SK-N-SH treated with all-trans-retinoic acid at 6 μM for 48 hours (cell line): ENCODE measurements at regions not wholly inside any gene's neighbourhood (a gene's known extent, or its start where the extent isn't known, plus 50 kb on each side); places are given as distances from the start of the nearest gene placed in this dataset.

Experiments used
- ATAC-seq: fragments of 200-7000 bp; cut with Tn5 transposase; 3 replicates; pipeline ENCODE4 v1.9.1; 2020; ENCODE audit warnings: mild to moderate bottlenecking, moderate library complexity
- ARNTL ChIP-seq: fragments of 450-650 bp; formaldehyde crosslinking; IDR thresholded peaks from 2 replicates; pipeline ENCODE4 v1.5.0; 2020; ENCODE audit warnings: low read depth, mild to moderate bottlenecking, moderate library complexity, borderline replicate concordance
- BACH2 ChIP-seq: fragments of 250-450 bp; sonication (Bioruptor Pico); IDR thresholded peaks from 2 replicates; pipeline ENCODE4 v1.9.0; 2021; ENCODE audit warnings: mild to moderate bottlenecking, borderline replicate concordance
- CSDC2 ChIP-seq: fragments of 250-450 bp; sonication (Bioruptor Pico); IDR thresholded peaks from 2 replicates; pipeline ENCODE4 v1.5.0; 2020; ENCODE audit warnings: mild to moderate bottlenecking, moderate library complexity
- ESRRG ChIP-seq: fragments of 250-450 bp; sonication (Bioruptor Pico); IDR thresholded peaks from 2 replicates; pipeline ENCODE4 v1.6.1; 2021; ENCODE audit warnings: mild to moderate bottlenecking
- GLIS3 ChIP-seq: fragments of 250-450 bp; sonication (Bioruptor Pico); IDR thresholded peaks from 2 replicates; pipeline ENCODE4 v1.5.0; 2020; ENCODE audit warnings: mild to moderate bottlenecking, moderate library complexity
- ISL1 ChIP-seq: fragments of 250-450 bp; sonication (Bioruptor Pico); IDR thresholded peaks from 2 replicates; pipeline ENCODE4 v2.1.2; 2022; ENCODE audit warnings: mild to moderate bottlenecking, moderate library complexity
- OSR1 ChIP-seq: fragments of 250-450 bp; sonication (Bioruptor Pico); IDR thresholded peaks from 2 replicates; pipeline ENCODE4 v1.8.0; 2022; ENCODE audit warnings: moderate library complexity, mild to moderate bottlenecking, inconsistent platforms
- PPARA ChIP-seq: fragments of 250-450 bp; sonication (Bioruptor Pico); IDR thresholded peaks from 2 replicates; pipeline ENCODE4 v1.5.0; 2020; ENCODE audit warnings: mild to moderate bottlenecking, borderline replicate concordance
- RARB ChIP-seq: fragments of 250-450 bp; sonication (Bioruptor Pico); IDR thresholded peaks from 2 replicates; pipeline ENCODE4 v1.8.0; 2021; ENCODE audit warnings: mild to moderate bottlenecking, moderate library complexity
- SNAI2 ChIP-seq: fragments of 250-450 bp; sonication (Bioruptor Pico); IDR thresholded peaks from 2 replicates; pipeline ENCODE4 v1.5.0; 2020; ENCODE audit warnings: mild to moderate bottlenecking, moderate library complexity
- TCF4 ChIP-seq: fragments of 250-450 bp; sonication (Bioruptor Pico); IDR thresholded peaks from 2 replicates; pipeline ENCODE4 v1.8.0; 2021; ENCODE audit warnings: mild to moderate bottlenecking, moderate library complexity, borderline replicate concordance
- TOX ChIP-seq: fragments of 250-450 bp; sonication (Bioruptor Pico); IDR thresholded peaks from 2 replicates; pipeline ENCODE4 v1.8.0; 2021; ENCODE audit warnings: mild to moderate bottlenecking, moderate library complexity, borderline replicate concordance
- ZC3H10 ChIP-seq: fragments of 250-450 bp; sonication (Bioruptor Pico); IDR thresholded peaks from 2 replicates; pipeline ENCODE4 v1.5.1; 2021; ENCODE audit warnings: mild to moderate bottlenecking, moderate library complexity
- ZFP3 ChIP-seq: fragments of 250-450 bp; sonication (Bioruptor Pico); IDR thresholded peaks from 2 replicates; pipeline ENCODE4 v1.5.0; 2020; ENCODE audit warnings: mild to moderate bottlenecking, moderate library complexity
- ZFP30 ChIP-seq: fragments of 450-650 bp; formaldehyde crosslinking; IDR thresholded peaks from 2 replicates; pipeline ENCODE4 v1.5.0; 2022; ENCODE audit warnings: mild to moderate bottlenecking, moderate library complexity
- ZNF565 ChIP-seq: fragments of 450-650 bp; formaldehyde crosslinking; conservative IDR thresholded peaks from 2 replicates; pipeline ENCODE4 v1.5.0; 2020; ENCODE audit warnings: low read depth, mild to moderate bottlenecking, moderate library complexity
- ZNF70 ChIP-seq: fragments of 450-650 bp; formaldehyde crosslinking; IDR thresholded peaks from 2 replicates; pipeline ENCODE4 v1.5.0; 2020; ENCODE audit warnings: mild to moderate bottlenecking, moderate library complexity
- ZNF8 ChIP-seq: fragments of 450-650 bp; formaldehyde crosslinking; IDR thresholded peaks from 2 replicates; pipeline ENCODE4 v1.5.0; 2020; ENCODE audit warnings: mild to moderate bottlenecking, moderate library complexity
- TF ChIP-seq, protein P1 (sequence below): fragments of 250-450 bp; sonication (Bioruptor Pico); IDR thresholded peaks from 2 replicates; pipeline ENCODE4 v1.8.0; 2020; ENCODE audit warnings: mild to moderate bottlenecking, moderate library complexity, borderline replicate concordance
- TF ChIP-seq, protein P2 (sequence below): fragments of 250-450 bp; sonication (Bioruptor Pico); IDR thresholded peaks from 2 replicates; pipeline ENCODE4 v1.5.1; 2020; ENCODE audit warnings: low read depth, mild to moderate bottlenecking, moderate library complexity
- TF ChIP-seq, protein P3 (sequence below): fragments of 250-450 bp; sonication (Bioruptor Pico); IDR thresholded peaks from 2 replicates; pipeline ENCODE4 v1.5.1; 2021; ENCODE audit warnings: mild to moderate bottlenecking, moderate library complexity
- TF ChIP-seq, protein P4 (sequence below): fragments of 250-450 bp; sonication (Bioruptor Pico); IDR thresholded peaks from 2 replicates; pipeline ENCODE4 v1.8.0; 2021; ENCODE audit warnings: low read depth, mild to moderate bottlenecking, moderate library complexity, borderline replicate concordance

DNA sequence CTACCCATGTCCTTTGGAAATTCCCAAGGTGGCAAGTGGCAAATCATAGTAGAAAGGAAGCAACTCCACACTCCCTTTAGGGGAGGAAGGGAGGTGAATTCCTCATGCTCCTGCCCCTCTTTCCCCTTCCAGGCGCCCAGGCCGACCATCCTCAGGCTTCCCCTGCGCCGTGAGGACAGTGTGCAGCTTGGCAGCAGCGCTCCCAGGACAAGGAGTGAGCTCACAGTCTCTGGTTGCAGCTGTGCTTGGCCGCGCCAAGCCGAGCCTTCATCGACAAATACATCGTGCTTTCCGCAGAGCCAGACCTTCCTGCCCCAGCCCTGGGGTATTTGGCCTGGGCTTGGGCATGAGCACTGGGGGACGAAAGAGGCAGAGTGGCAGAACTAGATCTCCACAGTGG is 112.6 kb downstream of the ENGASE start:
- no peak for ATAC-seq
- TF ChIP-seq PPARA (CRISPR knock-in tag) = no peak
- no peak for TF ChIP-seq ISL1 (CRISPR knock-in tag)
- no peak for TF ChIP-seq ZNF565 (CRISPR knock-in tag)
- TF ChIP-seq, protein P1, sequence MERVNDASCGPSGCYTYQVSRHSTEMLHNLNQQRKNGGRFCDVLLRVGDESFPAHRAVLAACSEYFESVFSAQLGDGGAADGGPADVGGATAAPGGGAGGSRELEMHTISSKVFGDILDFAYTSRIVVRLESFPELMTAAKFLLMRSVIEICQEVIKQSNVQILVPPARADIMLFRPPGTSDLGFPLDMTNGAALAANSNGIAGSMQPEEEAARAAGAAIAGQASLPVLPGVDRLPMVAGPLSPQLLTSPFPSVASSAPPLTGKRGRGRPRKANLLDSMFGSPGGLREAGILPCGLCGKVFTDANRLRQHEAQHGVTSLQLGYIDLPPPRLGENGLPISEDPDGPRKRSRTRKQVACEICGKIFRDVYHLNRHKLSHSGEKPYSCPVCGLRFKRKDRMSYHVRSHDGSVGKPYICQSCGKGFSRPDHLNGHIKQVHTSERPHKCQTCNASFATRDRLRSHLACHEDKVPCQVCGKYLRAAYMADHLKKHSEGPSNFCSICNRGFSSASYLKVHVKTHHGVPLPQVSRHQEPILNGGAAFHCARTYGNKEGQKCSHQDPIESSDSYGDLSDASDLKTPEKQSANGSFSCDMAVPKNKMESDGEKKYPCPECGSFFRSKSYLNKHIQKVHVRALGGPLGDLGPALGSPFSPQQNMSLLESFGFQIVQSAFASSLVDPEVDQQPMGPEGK (CRISPR knock-in tag) = no peak
- no peak for TF ChIP-seq ARNTL (CRISPR knock-in tag)
- no peak for TF ChIP-seq RARB
- no peak for TF ChIP-seq ZFP3 (CRISPR knock-in tag)
- no peak for TF ChIP-seq ESRRG
- no peak for TF ChIP-seq GLIS3 (CRISPR knock-in tag)
- TF ChIP-seq SNAI2 (CRISPR knock-in tag) = no peak
- TF ChIP-seq ZNF70 = no peak
- no peak for TF ChIP-seq ZFP30 (CRISPR knock-in tag)
- no peak for TF ChIP-seq ZNF8
- TF ChIP-seq ZC3H10 (CRISPR knock-in tag) = no peak
- no peak for TF ChIP-seq TOX (CRISPR knock-in tag)
- TF ChIP-seq, protein P2, sequence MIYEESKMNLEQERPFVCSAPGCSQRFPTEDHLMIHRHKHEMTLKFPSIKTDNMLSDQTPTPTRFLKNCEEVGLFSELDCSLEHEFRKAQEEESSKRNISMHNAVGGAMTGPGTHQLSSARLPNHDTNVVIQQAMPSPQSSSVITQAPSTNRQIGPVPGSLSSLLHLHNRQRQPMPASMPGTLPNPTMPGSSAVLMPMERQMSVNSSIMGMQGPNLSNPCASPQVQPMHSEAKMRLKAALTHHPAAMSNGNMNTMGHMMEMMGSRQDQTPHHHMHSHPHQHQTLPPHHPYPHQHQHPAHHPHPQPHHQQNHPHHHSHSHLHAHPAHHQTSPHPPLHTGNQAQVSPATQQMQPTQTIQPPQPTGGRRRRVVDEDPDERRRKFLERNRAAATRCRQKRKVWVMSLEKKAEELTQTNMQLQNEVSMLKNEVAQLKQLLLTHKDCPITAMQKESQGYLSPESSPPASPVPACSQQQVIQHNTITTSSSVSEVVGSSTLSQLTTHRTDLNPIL = no peak
- TF ChIP-seq, all 23 proteins: peak for 0

DNA sequence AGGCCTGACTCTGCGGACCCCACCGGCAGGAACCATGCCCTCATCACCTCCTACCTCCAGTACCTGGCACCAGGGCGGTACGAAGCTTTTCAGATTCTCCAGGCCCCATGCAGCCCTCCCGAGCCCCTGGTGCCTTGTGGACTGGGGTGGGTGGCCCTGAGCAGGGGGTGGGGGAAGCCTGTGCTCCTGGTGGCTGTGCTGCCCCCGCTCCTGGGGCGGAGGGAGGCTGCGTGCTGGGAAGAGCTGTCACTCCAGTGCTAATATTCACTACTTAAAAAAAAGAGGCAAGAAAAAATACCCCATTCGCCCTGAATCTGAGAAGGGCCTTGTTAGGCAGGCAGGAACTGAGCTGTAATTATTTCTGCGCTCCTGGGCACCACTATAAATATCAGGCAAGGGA is 111.8 kb downstream of the ENGASE start:
- TF ChIP-seq CSDC2 (CRISPR knock-in tag) (no peak), SNAI2 (CRISPR knock-in tag) (no peak), BACH2 (CRISPR knock-in tag) (no peak), ZNF565 (CRISPR knock-in tag) (no peak), TCF4 (CRISPR knock-in tag) (no peak), ISL1 (CRISPR knock-in tag) (no peak), ZFP3 (CRISPR knock-in tag) (no peak), ARNTL (CRISPR knock-in tag) (no peak), GLIS3 (CRISPR knock-in tag) (no peak)
- TF ChIP-seq, protein P2 = no peak
- no peak for ATAC-seq

DNA sequence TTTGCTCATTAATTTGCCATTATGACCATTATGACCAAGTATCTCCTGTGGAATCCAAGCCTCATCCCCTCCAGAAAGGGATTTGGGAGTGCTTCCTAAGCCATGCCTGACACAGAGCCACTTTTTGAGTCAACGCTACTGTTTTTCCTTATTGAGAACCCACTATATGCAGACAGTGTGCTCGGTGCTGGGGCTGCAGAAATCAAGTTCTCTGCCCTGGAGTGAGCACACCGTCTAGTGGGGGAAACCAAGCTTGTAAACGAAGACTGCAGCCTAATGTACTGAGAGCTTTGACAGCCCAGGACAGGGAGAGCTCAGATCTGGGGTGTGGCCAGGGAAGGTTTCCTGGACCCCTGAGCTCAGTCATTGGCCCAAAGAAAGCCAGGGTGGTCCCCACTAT is 111.0 kb downstream of the ENGASE start:
- ATAC-seq = no peak
- no peak for TF ChIP-seq ARNTL (CRISPR knock-in tag)
- no peak for TF ChIP-seq ZNF565 (CRISPR knock-in tag)

DNA sequence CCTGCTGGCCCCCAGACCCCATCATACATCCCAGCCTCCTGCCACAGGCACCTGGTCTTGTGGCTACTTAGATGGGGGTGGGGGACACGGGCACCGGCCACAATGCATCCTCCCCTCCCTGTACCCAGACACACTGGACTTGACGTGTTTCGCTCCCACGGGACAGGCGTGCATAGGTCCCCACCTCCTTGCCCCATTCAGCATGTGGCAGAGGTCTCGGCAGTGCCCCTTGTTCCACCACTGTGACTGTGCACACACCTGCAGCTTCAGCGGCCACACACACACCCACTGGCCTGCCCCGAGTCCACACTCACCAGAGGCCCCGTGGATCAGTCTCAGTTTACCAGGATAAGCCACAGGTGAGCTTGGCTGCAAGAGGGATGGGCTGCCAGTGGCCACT is 109.6 kb downstream of the ENGASE start:
- TF ChIP-seq RARB = no peak
- TF ChIP-seq, protein P3, sequence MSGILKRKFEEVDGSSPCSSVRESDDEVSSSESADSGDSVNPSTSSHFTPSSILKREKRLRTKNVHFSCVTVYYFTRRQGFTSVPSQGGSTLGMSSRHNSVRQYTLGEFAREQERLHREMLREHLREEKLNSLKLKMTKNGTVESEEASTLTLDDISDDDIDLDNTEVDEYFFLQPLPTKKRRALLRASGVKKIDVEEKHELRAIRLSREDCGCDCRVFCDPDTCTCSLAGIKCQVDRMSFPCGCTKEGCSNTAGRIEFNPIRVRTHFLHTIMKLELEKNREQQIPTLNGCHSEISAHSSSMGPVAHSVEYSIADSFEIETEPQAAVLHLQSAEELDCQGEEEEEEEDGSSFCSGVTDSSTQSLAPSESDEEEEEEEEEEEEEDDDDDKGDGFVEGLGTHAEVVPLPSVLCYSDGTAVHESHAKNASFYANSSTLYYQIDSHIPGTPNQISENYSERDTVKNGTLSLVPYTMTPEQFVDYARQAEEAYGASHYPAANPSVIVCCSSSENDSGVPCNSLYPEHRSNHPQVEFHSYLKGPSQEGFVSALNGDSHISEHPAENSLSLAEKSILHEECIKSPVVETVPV (CRISPR knock-in tag) = no peak
- TF ChIP-seq, protein P2 = no peak
- TF ChIP-seq, protein P4, sequence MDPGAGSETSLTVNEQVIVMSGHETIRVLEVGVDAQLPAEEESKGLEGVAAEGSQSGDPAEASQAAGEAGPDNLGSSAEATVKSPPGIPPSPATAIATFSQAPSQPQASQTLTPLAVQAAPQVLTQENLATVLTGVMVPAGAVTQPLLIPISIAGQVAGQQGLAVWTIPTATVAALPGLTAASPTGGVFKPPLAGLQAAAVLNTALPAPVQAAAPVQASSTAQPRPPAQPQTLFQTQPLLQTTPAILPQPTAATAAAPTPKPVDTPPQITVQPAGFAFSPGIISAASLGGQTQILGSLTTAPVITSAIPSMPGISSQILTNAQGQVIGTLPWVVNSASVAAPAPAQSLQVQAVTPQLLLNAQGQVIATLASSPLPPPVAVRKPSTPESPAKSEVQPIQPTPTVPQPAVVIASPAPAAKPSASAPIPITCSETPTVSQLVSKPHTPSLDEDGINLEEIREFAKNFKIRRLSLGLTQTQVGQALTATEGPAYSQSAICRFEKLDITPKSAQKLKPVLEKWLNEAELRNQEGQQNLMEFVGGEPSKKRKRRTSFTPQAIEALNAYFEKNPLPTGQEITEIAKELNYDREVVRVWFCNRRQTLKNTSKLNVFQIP (CRISPR knock-in tag) = no peak
- TF ChIP-seq TOX (CRISPR knock-in tag) = no peak
- TF ChIP-seq BACH2 (CRISPR knock-in tag) = no peak
- no peak for TF ChIP-seq OSR1 (CRISPR knock-in tag)
- TF ChIP-seq ZNF70 = no peak
- TF ChIP-seq, protein P1 (CRISPR knock-in tag) = no peak
- no peak for TF ChIP-seq ARNTL (CRISPR knock-in tag)
- ATAC-seq = no peak
